ENCODE measurements at regions not wholly inside any gene's neighbourhood (a gene's known extent, or its start where the extent isn't known, plus 50 kb on each side); places are given as distances from the start of the nearest gene placed in this dataset.

DNA sequence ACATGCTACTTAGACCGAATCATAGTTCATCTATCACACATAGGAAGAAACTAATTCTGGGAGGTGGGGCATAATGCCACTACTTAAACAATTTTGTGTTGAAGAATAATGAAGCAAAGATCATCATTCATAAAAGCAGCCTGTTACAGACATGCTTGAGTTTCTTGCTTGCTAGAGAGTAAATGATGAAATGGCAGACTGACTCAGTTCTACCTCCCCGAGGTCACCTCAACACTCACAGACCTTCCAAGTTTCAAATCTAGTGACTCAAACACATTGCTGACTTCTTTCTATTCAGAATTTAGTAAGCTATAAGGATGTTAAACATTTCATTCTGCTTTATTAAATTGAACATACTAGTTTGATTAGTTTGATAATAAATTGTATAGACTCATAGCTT lies 636.5 kb upstream of the FRG1 start:
- no peaks in the 10 kb centered on the region for H3K9me3 ChIP-seq (replicated peaks)
- H3K36me3 ChIP-seq = no peaks in the 10 kb centered on the region
- H3K27ac ChIP-seq = no peak overlapping the region
- H3K27me3 ChIP-seq (replicated peaks) = no peaks in the 10 kb centered on the region
- DNase-seq (ENCODE audit: low read depth in 1 of 2, low spot score in 2 of 2) = no peak
- no peaks in the 10 kb centered on the region for H3K4me1 ChIP-seq (replicated peaks)
- no peak overlapping the region for H3K4me3 ChIP-seq

DNA sequence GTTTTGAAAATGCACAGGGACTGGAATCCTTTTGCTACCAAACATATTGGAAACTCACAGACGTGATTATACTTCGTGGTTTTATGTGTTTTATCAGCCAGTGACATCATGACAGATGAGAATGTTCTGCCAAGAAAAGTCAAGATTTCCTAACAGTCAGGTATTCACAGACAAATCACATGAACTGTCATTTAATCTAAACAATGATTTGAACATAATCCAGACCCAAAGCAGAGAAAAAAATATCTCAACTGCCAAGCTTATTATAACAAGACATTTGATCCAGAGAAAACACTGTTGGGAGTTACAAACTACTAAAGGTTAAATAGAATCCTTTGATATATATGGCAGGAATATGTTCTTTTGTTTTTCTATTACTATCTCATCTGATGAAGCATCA lies 635.9 kb upstream of the FRG1 start:
- DNase-seq (ENCODE audit: low read depth in 1 of 2, low spot score in 2 of 2) = no peak
- Histone ChIP-seq H3K27ac (no peak overlapping the region), H3K4me3 (no peak overlapping the region), H3K9me3 (replicated peaks) (no peaks in the 10 kb centered on the region), H3K36me3 (no peaks in the 10 kb centered on the region), H3K27me3 (replicated peaks) (no peaks in the 10 kb centered on the region), H3K4me1 (replicated peaks) (no peaks in the 10 kb centered on the region)

DNA sequence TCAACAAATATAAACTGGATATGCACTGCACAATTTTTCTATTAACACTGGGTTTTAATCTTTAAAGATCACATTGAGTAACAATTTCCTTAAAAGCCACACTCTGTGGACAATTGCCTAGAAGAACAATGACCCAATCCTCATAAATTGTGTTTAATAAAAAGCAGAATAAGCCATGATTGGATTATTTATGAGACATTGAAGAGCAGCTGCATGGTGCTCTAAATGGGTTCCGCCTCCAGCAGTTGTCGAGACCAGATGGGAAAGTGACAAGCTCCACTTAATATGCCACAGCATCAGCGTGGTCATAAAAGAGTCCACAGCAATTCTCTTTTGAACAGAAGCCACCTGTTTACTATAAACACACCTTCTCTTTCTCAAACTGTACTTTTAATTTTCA lies 635.2 kb upstream of the FRG1 start:
- H3K27me3 ChIP-seq (replicated peaks) = no peaks in the 10 kb centered on the region
- no peaks in the 10 kb centered on the region for H3K9me3 ChIP-seq (replicated peaks)
- H3K36me3 ChIP-seq = no peaks in the 10 kb centered on the region
- H3K27ac ChIP-seq = no peak overlapping the region
- H3K4me3 ChIP-seq = no peak overlapping the region
- DNase-seq (ENCODE audit: low read depth in 1 of 2, low spot score in 2 of 2) = no peak
- no peaks in the 10 kb centered on the region for H3K4me1 ChIP-seq (replicated peaks)

GRCh38 chr4:189311251-189311650 lies 629.4 kb upstream of the FRG1 start:
- no peaks in the 10 kb centered on the region for H3K27me3 ChIP-seq (replicated peaks)
- no peaks in the 10 kb centered on the region for H3K4me1 ChIP-seq (replicated peaks)
- no peak for DNase-seq (ENCODE audit: low read depth in 1 of 2, low spot score in 2 of 2)
- H3K36me3 ChIP-seq = no peaks in the 10 kb centered on the region
- no peak overlapping the region for H3K27ac ChIP-seq
- H3K4me3 ChIP-seq = no peak overlapping the region
- no peaks in the 10 kb centered on the region for H3K9me3 ChIP-seq (replicated peaks)

DNA sequence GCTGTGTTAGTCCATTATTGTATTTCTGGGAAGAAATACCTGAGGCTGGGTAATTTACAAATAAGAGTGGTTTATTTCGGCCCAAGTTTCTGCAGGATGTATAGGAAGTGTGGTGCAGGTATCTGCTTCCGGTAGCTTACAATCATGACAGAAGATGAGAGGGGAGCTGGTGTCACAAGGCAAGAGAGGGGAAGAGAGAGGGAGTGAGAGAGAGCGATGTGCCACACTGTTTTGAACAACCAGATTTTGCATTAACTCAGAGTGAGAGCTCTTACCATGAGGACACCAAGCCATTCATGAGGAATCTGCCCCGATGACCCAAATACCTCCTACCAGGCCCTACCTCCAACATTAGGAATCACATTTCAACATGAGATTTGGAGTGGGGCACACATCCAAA lies 627.6 kb upstream of the FRG1 start:
- no peaks in the 10 kb centered on the region for H3K27me3 ChIP-seq (replicated peaks)
- H3K27ac ChIP-seq = no peak overlapping the region
- H3K9me3 ChIP-seq (replicated peaks) = no peaks in the 10 kb centered on the region
- H3K4me3 ChIP-seq = no peak overlapping the region
- no peaks in the 10 kb centered on the region for H3K4me1 ChIP-seq (replicated peaks)
- H3K36me3 ChIP-seq = no peaks in the 10 kb centered on the region
- DNase-seq (ENCODE audit: low read depth in 1 of 2, low spot score in 2 of 2) = no peak

DNA sequence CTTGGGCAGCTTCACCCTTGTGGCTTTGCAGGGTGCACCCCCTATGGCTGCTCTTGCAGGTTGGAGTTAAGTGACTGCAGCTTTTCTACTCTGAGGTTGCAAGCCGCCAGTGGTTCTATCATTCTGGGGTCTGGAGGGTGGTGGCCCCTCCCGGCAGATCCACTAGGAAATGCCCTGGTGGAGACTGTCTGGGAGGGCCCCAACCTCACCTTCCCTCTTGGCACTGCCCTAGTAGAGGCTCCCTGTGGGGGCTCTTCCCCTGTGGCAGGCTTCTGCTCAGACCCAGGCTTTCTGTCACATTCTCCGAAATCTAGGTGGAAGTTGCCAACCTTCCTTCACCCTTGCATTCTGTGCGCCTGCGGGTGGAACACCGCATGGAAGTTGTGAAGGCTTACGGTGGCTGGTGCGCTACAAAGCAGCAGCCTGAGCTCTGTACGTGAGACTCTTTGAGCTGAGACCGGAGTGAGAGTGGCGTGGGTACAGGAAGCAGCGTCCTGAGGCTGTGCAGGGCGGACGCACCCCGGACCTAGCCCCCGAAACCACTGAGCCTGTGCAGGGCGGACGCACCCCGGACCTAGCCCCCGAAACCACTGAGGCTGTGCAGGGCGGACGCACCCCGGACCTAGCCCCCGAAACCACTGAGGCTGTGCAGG lies 626.7 kb upstream of the FRG1 start:
- Histone ChIP-seq H3K27me3 (replicated peaks) (no peaks in the 10 kb centered on the region), H3K4me3 (no peak overlapping the region), H3K9me3 (replicated peaks) (no peaks in the 10 kb centered on the region), H3K27ac (no peak overlapping the region), H3K4me1 (replicated peaks) (no peaks in the 10 kb centered on the region), H3K36me3 (no peaks in the 10 kb centered on the region)
- no peak for DNase-seq (ENCODE audit: low read depth in 1 of 2, low spot score in 2 of 2)

DNA sequence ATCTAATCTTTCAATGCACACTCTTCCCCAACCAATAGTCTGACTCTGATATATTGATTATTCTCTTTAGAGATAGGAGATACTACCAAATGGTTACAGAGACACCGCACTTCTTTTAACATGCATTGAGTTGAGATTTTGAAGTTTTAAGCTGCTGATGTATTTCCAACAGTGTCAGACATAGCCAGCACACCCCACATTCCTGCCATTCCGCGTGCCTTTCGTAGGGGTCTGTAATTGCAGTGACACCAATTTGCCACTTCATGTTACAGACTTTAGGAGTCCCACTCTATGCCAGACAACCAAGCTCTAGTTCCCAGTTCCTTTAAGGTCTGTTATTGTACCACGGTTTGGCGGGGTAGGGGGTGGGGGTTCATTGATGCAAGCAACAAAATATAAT lies 618.2 kb upstream of the FRG1 start:
- Histone ChIP-seq H3K4me1 (replicated peaks) (no peaks in the 10 kb centered on the region), H3K27me3 (replicated peaks) (no peaks in the 10 kb centered on the region), H3K36me3 (no peaks in the 10 kb centered on the region), H3K9me3 (replicated peaks) (0 out of 2 replicates have a peak, but pooled peaks cover 3% of the 10 kb centered on the region), H3K4me3 (no peak overlapping the region), H3K27ac (no peak overlapping the region)
- DNase-seq (ENCODE audit: low read depth in 1 of 2, low spot score in 2 of 2) = no peak

GRCh38 chr4:189341881-189342280 lies 598.8 kb upstream of the FRG1 start:
- no peak for DNase-seq (ENCODE audit: low read depth in 1 of 2, low spot score in 2 of 2)
- no peaks in the 10 kb centered on the region for H3K36me3 ChIP-seq
- H3K27ac ChIP-seq = no peak overlapping the region
- no peaks in the 10 kb centered on the region for H3K9me3 ChIP-seq (replicated peaks)
- no peaks in the 10 kb centered on the region for H3K4me1 ChIP-seq (replicated peaks)
- no peaks in the 10 kb centered on the region for H3K27me3 ChIP-seq (replicated peaks)
- H3K4me3 ChIP-seq = no peak overlapping the region

DNA sequence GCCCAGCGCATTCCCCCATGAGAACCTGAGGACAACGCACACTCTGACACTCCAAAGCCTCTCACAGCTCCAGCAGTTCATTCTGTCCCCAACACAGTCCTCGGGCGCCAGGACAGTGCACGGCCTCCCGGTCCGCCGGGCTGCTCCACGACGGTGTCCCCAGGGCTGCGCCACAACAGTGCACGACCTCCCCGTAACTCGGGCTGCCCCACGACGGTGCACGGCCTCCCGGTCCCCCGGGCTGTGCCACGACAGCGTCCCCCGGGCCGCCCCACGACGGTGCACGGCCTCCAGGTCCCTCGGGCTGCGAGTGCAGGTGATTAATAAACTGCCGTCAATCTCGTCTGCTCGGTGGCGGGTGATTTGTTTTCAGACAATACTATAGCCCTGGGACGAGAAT lies 585.1 kb upstream of the FRG1 start:
- Histone ChIP-seq H3K27ac (no peak overlapping the region), H3K36me3 (no peaks in the 10 kb centered on the region), H3K27me3 (replicated peaks) (no peaks in the 10 kb centered on the region), H3K4me3 (no peak overlapping the region), H3K4me1 (replicated peaks) (no peaks in the 10 kb centered on the region), H3K9me3 (replicated peaks) (peaks cover 5% of the 10 kb centered on the region; the same call in 1 of the 2 replicates)
- no peak for DNase-seq (ENCODE audit: low read depth in 1 of 2, low spot score in 2 of 2)

GRCh38 chr4:189362364-189362763 lies 578.3 kb upstream of the FRG1 start:
- Histone ChIP-seq H3K36me3 (no peaks in the 10 kb centered on the region), H3K4me3 (no peak overlapping the region), H3K9me3 (replicated peaks) (no peaks in the 10 kb centered on the region; the same call in 1 of the 2 replicates), H3K4me1 (replicated peaks) (no peaks in the 10 kb centered on the region), H3K27me3 (replicated peaks) (no peaks in the 10 kb centered on the region), H3K27ac (no peak overlapping the region)
- DNase-seq (ENCODE audit: low read depth in 1 of 2, low spot score in 2 of 2) = no peak

GRCh38 chr4:189364032-189364449 lies 576.6 kb upstream of the FRG1 start:
- DNase-seq (ENCODE audit: low read depth in 1 of 2, low spot score in 2 of 2) = no peak
- no peaks in the 10 kb centered on the region for H3K27me3 ChIP-seq (replicated peaks)
- no peaks in the 10 kb centered on the region for H3K4me1 ChIP-seq (replicated peaks)
- no peak overlapping the region for H3K27ac ChIP-seq
- no peaks in the 10 kb centered on the region; the same call in 1 of the 2 replicates for H3K9me3 ChIP-seq (replicated peaks)
- H3K36me3 ChIP-seq = no peaks in the 10 kb centered on the region
- H3K4me3 ChIP-seq = no peak overlapping the region

DNA sequence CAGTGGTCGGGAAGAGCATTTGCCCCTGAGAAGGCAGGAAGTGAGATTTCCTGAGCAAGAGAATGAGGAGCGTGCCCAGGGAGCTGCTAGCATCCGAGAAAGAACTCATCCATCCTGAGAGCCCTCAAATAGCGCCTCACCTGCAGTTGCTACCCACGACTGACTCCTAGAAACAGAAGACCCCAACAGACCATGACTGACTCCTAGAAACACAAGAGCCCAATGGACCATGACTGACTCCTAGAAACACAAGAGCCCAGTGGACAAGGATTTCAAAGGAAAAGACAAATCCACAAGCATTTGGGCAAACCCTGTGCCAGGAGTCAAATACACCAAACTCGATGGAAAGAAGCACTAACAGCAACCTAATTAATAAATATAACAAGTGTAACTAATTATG lies 575.2 kb upstream of the FRG1 start:
- DNase-seq (ENCODE audit: low read depth in 1 of 2, low spot score in 2 of 2) = no peak
- Histone ChIP-seq H3K27me3 (replicated peaks) (no peaks in the 10 kb centered on the region), H3K36me3 (no peaks in the 10 kb centered on the region), H3K9me3 (replicated peaks) (no peaks in the 10 kb centered on the region; the same call in 1 of the 2 replicates), H3K27ac (no peak overlapping the region), H3K4me3 (no peak overlapping the region), H3K4me1 (replicated peaks) (no peaks in the 10 kb centered on the region)

- Histone ChIP-seq H3K27ac (no peak overlapping the region), H3K9me3 (replicated peaks) (peaks cover under 1% of the 10 kb centered on the region; the same call in 1 of the 2 replicates), H3K27me3 (replicated peaks) (no peaks in the 10 kb centered on the region), H3K36me3 (no peaks in the 10 kb centered on the region), H3K4me3 (no peak overlapping the region), H3K4me1 (replicated peaks) (no peaks in the 10 kb centered on the region)
- no peak for DNase-seq (ENCODE audit: low read depth in 1 of 2, low spot score in 2 of 2)
Measured at GRCh38 chr4:189367832-189368231, 572.8 kb upstream of the FRG1 start.

GRCh38 chr4:189374176-189374575 lies 566.5 kb upstream of the FRG1 start:
- DNase-seq (ENCODE audit: low read depth in 1 of 2, low spot score in 2 of 2) = no peak
- Histone ChIP-seq H3K4me3 (no peak overlapping the region), H3K4me1 (replicated peaks) (no peaks in the 10 kb centered on the region), H3K36me3 (no peaks in the 10 kb centered on the region), H3K9me3 (replicated peaks) (peaks cover 2% of the 10 kb centered on the region), H3K27ac (no peak overlapping the region), H3K27me3 (replicated peaks) (no peaks in the 10 kb centered on the region)

- H3K36me3 ChIP-seq = no peaks in the 10 kb centered on the region
- no peak for DNase-seq (ENCODE audit: low read depth in 1 of 2, low spot score in 2 of 2)
- no peak overlapping the region for H3K27ac ChIP-seq
Measured at GRCh38 chr4:189376901-189377300, 563.8 kb upstream of the FRG1 start.

More at GRCh38 chr4:189376901-189377300, 563.8 kb upstream of the FRG1 start:
- H3K4me1 ChIP-seq (replicated peaks) = no peaks in the 10 kb centered on the region
- H3K4me3 ChIP-seq = no peak overlapping the region
- peaks cover 2% of the 10 kb centered on the region; the same call in 1 of the 2 replicates for H3K9me3 ChIP-seq (replicated peaks)
- H3K27me3 ChIP-seq (replicated peaks) = no peaks in the 10 kb centered on the region

Data from SJSA1 (cell line).